K562 (cell line): ENCODE measurements at regions not wholly inside any gene's neighbourhood (a gene's known extent, or its start where the extent isn't known, plus 50 kb on each side); places are given as distances from the start of the nearest gene placed in this dataset.

Source experiments
- ATAC-seq: fragments of 200-7000 bp; cut with Tn5 transposase; 3 replicates; pipeline ENCODE4 v1.9.1; 2020; ENCODE audit warnings: moderate library complexity
- BruUV-seq: library from RNA; stranded (reverse); fragments of 400-500 nt; replicated peaks from 2 replicates; lab custom pipeline; 2021; lab: Mats Ljungman, UMichigan
- CTCF ChIA-PET: fragments of 300-600 bp; formaldehyde crosslinking; extraction: SDS; loops from one replicate; lab custom pipeline; 2021; ENCODE audit warnings: low intra/inter-chr PET ratio; lab: Yijun Ruan, JAX
- POLR2A ChIA-PET: fragments of 300-600, 350-650 bp; sonication (Branson Sonifier 250); formaldehyde crosslinking; extraction: SDS; loops from one replicate; lab custom pipeline; 2021; ENCODE audit warnings: antibody characterized with exemption, inconsistent platforms; lab: Yijun Ruan, JAX
- DNase-seq, 4 experiments: peaks; one replicate each; pipeline versions ENCODE4 v3.0.0 to v3.0.0-alpha.2; 2011 to 2018; ENCODE audit warnings: low spot score in 3 of 4, mixed read lengths in 3 of 4; ENCODE audit errors: extremely low read depth in 1 of 4
- FAIRE-seq: peaks from 2 replicates; lab custom pipeline; 2011; peaks lifted over from hg19 to GRCh38; lab: Jason Lieb, UNC
- H2AFZ ChIP-seq: 2 replicates; pipeline ENCODE4 v1.6.0; 2011; ENCODE audit warnings: low read depth, low read length, control low read depth, inconsistent platforms
- H3K27ac ChIP-seq: fragments of 200-600 bp; 3 replicates; pipeline ENCODE4 v1.8.0; 2011; ENCODE audit warnings: low read depth, mild to moderate bottlenecking, control low read depth, inconsistent platforms, low read length, moderate library complexity, mixed read lengths; ENCODE audit errors: extremely low read depth
- H3K27me3 ChIP-seq, 2 experiments: fragments of 300-600 bp in 1 of 2; 2 replicates in 1 of 2; 3 replicates in 1 of 2; pipeline versions ENCODE4 v1.6.0 to v1.8.0; 2011; ENCODE audit warnings: inconsistent platforms in 2 of 2, low read length in 2 of 2, mild to moderate bottlenecking in 1 of 2, mixed read lengths in 1 of 2, moderate library complexity in 1 of 2; ENCODE audit not compliant: control insufficient read depth in 2 of 2, insufficient read depth in 2 of 2
- H3K36me3 ChIP-seq: fragments of 300-600 bp; 3 replicates; pipeline ENCODE4 v1.8.0; 2011; ENCODE audit warnings: mild to moderate bottlenecking, low read length, inconsistent platforms; ENCODE audit not compliant: control insufficient read depth, insufficient read depth
- H3K4me1 ChIP-seq, 2 experiments: fragments of 200-600 bp in 1 of 2; replicated peaks in 1 of 2; 2 replicates in 1 of 2; 3 replicates in 1 of 2; pipeline versions ENCODE4 v1.5.1 to v1.8.0; 2011; ENCODE audit warnings: inconsistent platforms in 2 of 2, low read length in 2 of 2, mild to moderate bottlenecking in 1 of 2, mixed read lengths in 1 of 2, moderate library complexity in 1 of 2; ENCODE audit not compliant: control insufficient read depth in 2 of 2, insufficient read depth in 2 of 2
- H3K4me2 ChIP-seq: 2 replicates; pipeline ENCODE4 v1.6.1; 2011; ENCODE audit warnings: low read length, control low read depth, inconsistent platforms, mixed read lengths; ENCODE audit not compliant: insufficient read depth
- H3K4me3 ChIP-seq: fragments of 200-600 bp; sonication (generic), shearing (Covaris generic); 2 replicates; pipeline ENCODE4 v1.5.1; 2016; ENCODE audit warnings: control low read depth, inconsistent platforms
- H3K79me2 ChIP-seq: fragments of 200-600 bp; 3 replicates; pipeline ENCODE4 v1.8.0; 2011; ENCODE audit warnings: low read length, inconsistent platforms; ENCODE audit not compliant: control insufficient read depth, insufficient read depth
- H3K9ac ChIP-seq, 2 experiments: 2 replicates each; pipeline versions ENCODE4 v1.6.0 to v1.6.1; 2011; ENCODE audit warnings: low read depth in 2 of 2, low read length in 2 of 2, control low read depth in 1 of 2, inconsistent platforms in 1 of 2, mild to moderate bottlenecking in 1 of 2, mixed read lengths in 1 of 2; ENCODE audit not compliant: insufficient read depth in 1 of 2
- H3K9me1 ChIP-seq: one replicate; pipeline ENCODE4 v1.6.0; 2011; ENCODE audit warnings: inconsistent platforms, mild to moderate bottlenecking, low read length, moderate library complexity; ENCODE audit not compliant: control insufficient read depth, insufficient read depth
- H3K9me3 ChIP-seq: replicated peaks from 2 replicates; pipeline ENCODE4 v1.5.1; 2011; ENCODE audit warnings: low read depth, low read length, inconsistent platforms; ENCODE audit not compliant: control insufficient read depth, insufficient read depth
- H4K20me1 ChIP-seq: replicated peaks from 2 replicates; pipeline ENCODE4 v1.6.1; 2011; ENCODE audit warnings: low read length, inconsistent platforms, mixed read lengths; ENCODE audit not compliant: control insufficient read depth, insufficient read depth
- BMI1 ChIP-seq: fragments of 150-350 bp; IDR thresholded peaks from 2 replicates; pipeline ENCODE4 v1.6.1; 2014; ENCODE audit warnings: low read length
- FOXM1 ChIP-seq, 2 experiments: fragments of 450-650 bp in 1 of 2; sonication (generic) in 1 of 2; formaldehyde crosslinking in 1 of 2; IDR thresholded peaks; 2 replicates each; pipeline versions ENCODE4 v1.6.1 to v1.9.0; 2017 to 2022; ENCODE audit warnings: low read depth in 2 of 2, mild to moderate bottlenecking in 2 of 2, missing genetic modification reagents in 1 of 2, moderate library complexity in 1 of 2
- SETDB1 ChIP-seq: IDR thresholded peaks from one replicate; pipeline ENCODE4 v1.6.1; 2012; ENCODE audit warnings: low read length, control low read depth, inconsistent platforms
- SPI1 ChIP-seq: IDR thresholded peaks from 2 replicates; pipeline ENCODE4 v1.6.1; 2011; ENCODE audit warnings: low read depth, low read length, control low read depth, borderline replicate concordance
- ZNF274 ChIP-seq: IDR thresholded peaks from 2 replicates; pipeline ENCODE4 v1.6.1; 2011; ENCODE audit warnings: low read depth, mild to moderate bottlenecking, low read length, moderate library complexity, borderline replicate concordance
- ZNF311 ChIP-seq: fragments of 250-450 bp; sonication (Bioruptor Pico); IDR thresholded peaks from 2 replicates; pipeline ENCODE4 v1.4.0; 2020; ENCODE audit warnings: mild to moderate bottlenecking, moderate library complexity
- ZNF384 ChIP-seq: IDR thresholded peaks from 2 replicates; pipeline ENCODE4 v1.6.1; 2012; ENCODE audit warnings: low read depth, low read length, improper control_type of control experiment
- ZNF511 ChIP-seq: sonication (generic); formaldehyde crosslinking; IDR thresholded peaks from 2 replicates; pipeline ENCODE4 v1.8.0; 2022; ENCODE audit warnings: mild to moderate bottlenecking, missing genetic modification reagents
- WGBS: fragments of 100-300 bp; shearing (Covaris generic); methylation state at CpG from one replicate; pipeline ENCODE4 v1.1.6; 2016; ENCODE audit warnings: low coverage, mixed read lengths; ENCODE audit not compliant: insufficient coverage; ENCODE audit errors: missing lambda C conversion rate; 5-methylcytosine and 5-hydroxymethylcytosine counted together
- in situ Hi-C: fragments of 300-500 bp; cut with MboI; formaldehyde crosslinking; loops from 4 replicates; pipeline ENCODE4 v1.15.0; 2018; ENCODE audit warnings: inconsistent platforms, mixed read lengths
- intact Hi-C: fragments of 100-400 bp; cut with micrococcal nuclease; formaldehyde crosslinking; loops from 2 replicates; pipeline ENCODE4 v1.14.2; 2022
- TF ChIP-seq, protein P1 (sequence below): fragments of 200-800 bp; sonication (Bioruptor generic); IDR thresholded peaks from 2 replicates; pipeline ENCODE4 v1.6.1; 2016; ENCODE audit warnings: missing genetic modification characterization, missing compliant biosample characterization

GRCh38 chr16:5704271-5704670 lies 606.7 kb upstream of the EEF2KMT start (continued):
- TF ChIP-seq FOXM1 (IDR thresholded peaks at IDR 0.05; ENCODE audit: low read depth) = no peak
- TF ChIP-seq FOXM1 (CRISPR knock-in tag; IDR thresholded peaks at IDR 0.05; ENCODE audit: low read depth) = no peak
- TF ChIP-seq SETDB1 = no peak
- TF ChIP-seq ZNF384 = no peak
- no peak for TF ChIP-seq ZNF511 (CRISPR knock-in tag)
- TF ChIP-seq ZNF274 = no peak
- TF ChIP-seq BMI1 = no peak
- TF ChIP-seq ZNF311 = no peak

- Histone ChIP-seq H3K27ac (no peak overlapping the region), H3K9me1 (no peaks in the 10 kb centered on the region), H3K4me2 (no peak overlapping the region), H3K9ac (no peak overlapping the region), H3K4me1 (no peaks in the 10 kb centered on the region), H3K27me3 (no peaks in the 10 kb centered on the region; a peak in 1 of 5 replicates), H3K4me3 (no peak overlapping the region), H4K20me1 (no peaks in the 10 kb centered on the region), H3K79me2 (no peaks in the 10 kb centered on the region), H3K9me3 (no peaks in the 10 kb centered on the region), H3K36me3 (no peaks in the 10 kb centered on the region), H2AFZ (no peak overlapping the region)
- intact Hi-C loops (no loop called here), in situ Hi-C loops (no loop called here)
- TF ChIP-seq, protein P1, sequence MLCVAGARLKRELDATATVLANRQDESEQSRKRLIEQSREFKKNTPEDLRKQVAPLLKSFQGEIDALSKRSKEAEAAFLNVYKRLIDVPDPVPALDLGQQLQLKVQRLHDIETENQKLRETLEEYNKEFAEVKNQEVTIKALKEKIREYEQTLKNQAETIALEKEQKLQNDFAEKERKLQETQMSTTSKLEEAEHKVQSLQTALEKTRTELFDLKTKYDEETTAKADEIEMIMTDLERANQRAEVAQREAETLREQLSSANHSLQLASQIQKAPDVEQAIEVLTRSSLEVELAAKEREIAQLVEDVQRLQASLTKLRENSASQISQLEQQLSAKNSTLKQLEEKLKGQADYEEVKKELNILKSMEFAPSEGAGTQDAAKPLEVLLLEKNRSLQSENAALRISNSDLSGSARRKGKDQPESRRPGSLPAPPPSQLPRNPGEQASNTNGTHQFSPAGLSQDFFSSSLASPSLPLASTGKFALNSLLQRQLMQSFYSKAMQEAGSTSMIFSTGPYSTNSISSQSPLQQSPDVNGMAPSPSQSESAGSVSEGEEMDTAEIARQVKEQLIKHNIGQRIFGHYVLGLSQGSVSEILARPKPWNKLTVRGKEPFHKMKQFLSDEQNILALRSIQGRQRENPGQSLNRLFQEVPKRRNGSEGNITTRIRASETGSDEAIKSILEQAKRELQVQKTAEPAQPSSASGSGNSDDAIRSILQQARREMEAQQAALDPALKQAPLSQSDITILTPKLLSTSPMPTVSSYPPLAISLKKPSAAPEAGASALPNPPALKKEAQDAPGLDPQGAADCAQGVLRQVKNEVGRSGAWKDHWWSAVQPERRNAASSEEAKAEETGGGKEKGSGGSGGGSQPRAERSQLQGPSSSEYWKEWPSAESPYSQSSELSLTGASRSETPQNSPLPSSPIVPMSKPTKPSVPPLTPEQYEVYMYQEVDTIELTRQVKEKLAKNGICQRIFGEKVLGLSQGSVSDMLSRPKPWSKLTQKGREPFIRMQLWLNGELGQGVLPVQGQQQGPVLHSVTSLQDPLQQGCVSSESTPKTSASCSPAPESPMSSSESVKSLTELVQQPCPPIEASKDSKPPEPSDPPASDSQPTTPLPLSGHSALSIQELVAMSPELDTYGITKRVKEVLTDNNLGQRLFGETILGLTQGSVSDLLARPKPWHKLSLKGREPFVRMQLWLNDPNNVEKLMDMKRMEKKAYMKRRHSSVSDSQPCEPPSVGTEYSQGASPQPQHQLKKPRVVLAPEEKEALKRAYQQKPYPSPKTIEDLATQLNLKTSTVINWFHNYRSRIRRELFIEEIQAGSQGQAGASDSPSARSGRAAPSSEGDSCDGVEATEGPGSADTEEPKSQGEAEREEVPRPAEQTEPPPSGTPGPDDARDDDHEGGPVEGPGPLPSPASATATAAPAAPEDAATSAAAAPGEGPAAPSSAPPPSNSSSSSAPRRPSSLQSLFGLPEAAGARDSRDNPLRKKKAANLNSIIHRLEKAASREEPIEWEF (CRISPR knock-in tag) = no peak
- TF ChIP-seq SPI1 = 0 out of 2 replicates have a peak, but pooled peaks have one; percentile 17
- ATAC-seq (no peak), DNase-seq (no peak), FAIRE-seq (no peak)
- WGBS = 0% methylated on average over 3 of the region's 3 CpGs
- no TSS peak for BruUV-seq
- ChIA-PET CTCF (no interaction called here), POLR2A (no interaction called here)
These were observed 595.8 kb upstream of the EEF2KMT start for GRCh38 chr16:5693426-5693825.
